NCI-H82 treated with DMSO at 0.1 percent for 48 hours (cell line): ENCODE measurements at regions not wholly inside any gene's neighbourhood (a gene's known extent, or its start where the extent isn't known, plus 50 kb on each side); places are given as distances from the start of the nearest gene placed in this dataset.

Experiments
- DNase-seq: peaks from one replicate; lab custom pipeline; 2025; ENCODE audit not compliant: unreplicated experiment; lab: John Stamatoyannopoulos, UW

DNA sequence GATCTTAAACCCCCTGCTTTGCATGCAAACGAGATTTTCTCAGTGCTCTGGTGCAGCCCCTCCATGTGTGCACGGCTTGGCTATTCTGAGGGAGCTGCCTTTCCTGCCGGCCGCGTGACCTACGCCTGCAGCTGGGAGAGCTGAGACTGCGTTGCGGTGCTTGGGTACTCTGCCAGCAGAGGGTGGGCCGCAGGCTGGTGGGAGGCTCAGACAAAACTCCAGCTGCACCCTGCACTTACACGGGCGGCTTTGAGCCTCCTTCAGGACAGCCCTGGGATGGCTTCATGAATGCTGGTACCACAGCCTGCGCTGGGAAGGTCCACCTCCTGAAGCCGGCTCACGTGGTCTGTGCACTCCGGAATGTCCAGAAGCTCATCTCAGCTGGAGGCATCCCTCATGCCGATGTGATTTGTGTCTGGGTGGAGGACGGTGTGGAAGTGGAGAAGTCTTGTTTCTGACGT, 223.7 kb downstream of the DLL1 start:
- peak; percentile 30 for DNase-seq

GRCh38 chr6:170066679-170067078, 224.2 kb downstream of the DLL1 start:
- no peak for DNase-seq

- DNase-seq, result no peak
Measured at GRCh38 chr6:170063851-170064602, 226.9 kb downstream of the DLL1 start.

DNA sequence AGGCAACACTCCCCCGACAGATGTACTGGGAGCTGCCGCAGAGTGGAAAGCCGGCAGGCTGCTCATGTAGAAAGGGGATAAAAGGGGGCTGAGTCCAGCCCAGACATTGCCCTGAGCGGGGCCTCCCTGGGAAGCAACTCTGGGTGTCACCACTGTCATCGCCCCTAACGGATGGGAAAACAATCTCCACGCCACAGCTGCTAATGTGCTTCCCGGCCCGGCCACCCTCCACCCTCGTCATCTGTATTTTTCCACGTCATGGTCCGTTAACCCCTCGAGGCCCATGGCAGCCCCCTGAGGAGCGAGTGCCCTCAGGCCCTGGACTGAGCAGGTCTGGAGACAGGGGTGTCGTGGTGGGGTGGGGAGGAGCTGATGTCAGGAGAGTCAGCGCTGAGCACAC, 227.4 kb downstream of the DLL1 start:
- no peak for DNase-seq

GRCh38 chr6:170062915-170063241, 228.0 kb downstream of the DLL1 start:
- no peak for DNase-seq

GRCh38 chr6:170062209-170062914, 228.5 kb downstream of the DLL1 start:
- DNase-seq, result no peak

GRCh38 chr6:170058878-170059485, 231.9 kb downstream of the DLL1 start:
- no peak for DNase-seq

DNA sequence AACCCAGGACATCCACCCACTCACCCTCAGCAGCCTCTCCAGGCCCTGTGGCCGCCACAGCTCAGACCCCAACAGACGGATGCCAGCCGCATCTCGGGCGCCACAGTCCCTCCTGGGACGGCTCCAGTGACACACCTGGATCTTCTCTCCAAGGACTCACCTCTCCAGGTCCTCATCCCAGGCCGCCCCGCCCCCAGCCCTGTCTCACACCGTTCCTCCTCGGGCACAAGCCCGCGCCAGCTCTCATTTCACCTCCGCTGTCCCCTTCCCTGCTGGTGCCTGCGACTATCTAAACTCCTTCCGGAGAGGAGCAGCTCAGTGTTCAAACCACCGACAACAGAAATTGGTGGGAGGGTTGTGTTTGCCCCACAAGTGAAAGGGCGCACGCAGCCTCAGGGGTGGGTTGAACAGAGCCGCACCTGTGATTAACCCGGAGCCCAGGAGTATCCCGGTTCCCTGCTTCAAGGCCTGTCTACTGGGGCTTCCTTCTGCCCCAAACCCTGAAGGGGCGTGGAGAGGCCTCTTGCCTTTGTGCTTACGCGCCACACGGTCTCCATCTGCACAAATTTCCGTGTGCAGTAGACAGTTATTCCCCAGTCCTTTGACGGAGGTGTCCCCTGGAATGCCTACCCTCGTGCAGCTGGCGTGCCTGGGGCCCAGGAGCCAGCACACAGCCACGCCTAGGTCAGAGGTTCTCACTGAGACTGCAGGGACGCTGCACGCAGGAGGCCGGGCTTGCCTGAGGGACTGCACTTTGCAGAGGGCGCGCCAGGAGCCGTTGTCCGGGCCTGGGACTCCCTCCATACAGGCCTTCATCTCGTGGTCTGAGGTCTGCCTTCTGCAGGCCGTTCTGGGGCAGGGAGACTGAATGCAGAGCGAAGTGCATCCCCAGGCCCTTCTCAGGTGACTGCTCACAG, 232.7 kb downstream of the DLL1 start:
- DNase-seq, result no peak

DNA sequence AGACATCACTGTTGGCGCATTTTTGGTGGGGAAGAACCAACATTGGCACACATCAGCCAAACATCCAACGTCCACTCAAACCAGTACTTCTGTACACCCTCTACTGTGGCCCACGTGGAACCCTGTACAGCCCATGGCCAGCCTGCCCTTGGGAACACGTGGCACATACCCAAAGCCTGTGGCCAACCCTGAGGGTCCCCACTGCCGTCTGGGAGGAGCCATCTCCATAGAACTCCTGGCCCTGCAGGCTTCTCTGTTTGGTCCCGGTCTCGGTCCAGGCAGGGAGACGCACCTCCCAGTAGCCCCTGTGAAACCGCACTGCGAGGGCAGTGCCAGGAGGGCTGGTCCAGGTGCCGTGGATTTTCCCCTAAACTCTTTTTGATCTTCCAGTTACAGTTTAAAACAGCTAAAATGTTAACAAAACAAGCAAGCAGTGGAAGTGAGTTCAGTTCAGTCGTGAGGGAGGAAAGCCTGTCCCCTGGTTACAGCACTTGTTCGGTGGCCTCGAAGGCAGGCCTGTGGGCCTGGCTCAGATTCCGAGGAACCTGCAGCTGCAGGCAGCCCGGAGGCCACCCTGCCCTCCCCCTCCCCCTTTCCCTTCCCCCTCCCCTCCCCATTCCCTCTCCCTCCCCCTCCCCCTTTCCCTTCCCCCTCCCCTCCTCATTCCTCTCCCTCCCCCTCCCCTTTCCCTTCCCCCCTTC, 233.7 kb downstream of the DLL1 start:
- no peak for DNase-seq

DNA sequence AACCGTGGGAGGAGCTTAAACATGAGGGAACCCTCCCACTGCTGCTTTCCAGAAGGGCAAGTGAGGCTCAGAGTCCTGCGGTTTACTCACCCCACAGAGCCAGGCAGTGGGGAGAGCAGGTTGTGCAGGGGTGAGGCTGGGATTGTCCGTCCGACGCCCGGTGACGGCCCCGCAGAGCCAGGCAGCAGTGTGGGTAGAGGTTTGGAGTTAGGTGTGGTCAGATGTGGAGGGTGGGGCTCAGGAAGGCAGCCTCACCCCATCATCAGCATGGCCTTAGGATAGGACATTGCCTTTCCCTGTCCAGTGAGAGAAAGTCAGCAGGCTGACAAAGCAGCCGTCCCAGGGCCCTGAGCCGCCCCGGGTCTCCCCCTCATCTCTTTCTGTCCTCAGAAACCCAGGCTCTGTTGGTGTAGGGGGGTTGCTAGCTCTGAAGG, 234.6 kb downstream of the DLL1 start:
- no peak for DNase-seq

DNA sequence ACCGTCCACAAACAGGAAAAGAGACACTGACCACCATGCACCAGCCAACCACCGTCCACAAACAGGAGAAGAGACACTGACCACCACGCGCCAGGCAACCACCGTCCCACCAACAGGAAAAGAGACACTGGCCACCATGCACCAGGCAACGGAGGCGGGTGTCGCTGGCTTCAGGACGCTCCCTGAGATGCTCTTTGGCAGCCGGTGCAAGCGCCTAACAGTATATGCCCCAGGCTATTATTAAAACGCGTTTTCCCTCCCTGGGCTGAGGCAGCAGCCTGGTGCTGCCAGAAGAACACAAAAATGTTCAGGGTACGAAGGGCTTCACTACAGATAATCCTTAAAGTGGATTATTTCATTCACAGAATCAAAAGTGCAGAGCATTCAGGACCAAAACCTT, 235.1 kb downstream of the DLL1 start:
- DNase-seq, result peak; percentile 11

- no peak for DNase-seq
Measured at GRCh38 chr6:170053966-170054661, 236.8 kb downstream of the DLL1 start.

DNA sequence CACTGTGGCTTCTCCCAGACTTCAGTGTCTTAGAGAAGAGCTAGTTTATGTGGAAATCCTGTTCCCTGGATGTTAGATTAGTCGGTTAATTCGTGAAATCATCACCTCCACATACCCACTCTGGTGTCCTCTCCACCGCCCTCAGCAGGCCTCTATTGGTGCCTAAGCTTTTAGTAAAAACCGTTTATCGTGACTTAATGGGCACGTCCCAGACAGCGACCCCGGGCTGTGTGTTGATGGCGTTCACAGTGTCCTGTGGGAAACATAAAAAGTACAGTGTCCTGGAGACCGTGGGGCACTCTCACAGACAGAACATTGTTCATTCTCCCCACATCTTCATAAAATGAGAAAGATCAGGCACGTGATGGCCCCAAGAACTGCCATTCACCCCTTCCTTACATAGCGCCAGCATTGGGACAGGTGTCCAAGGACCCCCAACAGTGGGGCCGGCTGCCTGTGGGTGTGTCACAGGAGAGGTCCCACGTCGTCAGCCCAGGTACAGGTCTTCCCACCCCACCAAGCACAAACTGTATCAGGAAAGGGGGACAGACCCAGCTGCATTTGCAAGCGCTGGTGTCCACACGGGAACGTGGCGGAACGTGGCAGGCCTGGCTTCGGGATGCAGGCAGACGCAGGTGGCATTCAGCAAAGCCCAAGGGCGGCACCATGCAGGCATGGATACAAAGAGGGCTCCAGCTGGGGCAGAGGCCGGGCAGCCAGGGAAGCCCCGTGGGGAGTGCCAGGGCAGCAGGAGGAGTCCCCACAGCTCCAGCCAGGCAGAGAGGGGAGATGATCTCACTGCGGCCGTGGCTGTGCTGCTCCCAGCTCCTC, 237.7 kb downstream of the DLL1 start:
- no peak for DNase-seq

- DNase-seq, result no peak
Measured at GRCh38 chr6:170051229-170052172, 239.4 kb downstream of the DLL1 start.

GRCh38 chr6:170050591-170051041, 240.3 kb downstream of the DLL1 start:
- no peak for DNase-seq

GRCh38 chr6:170049641-170050561, 241.0 kb downstream of the DLL1 start:
- no peak for DNase-seq
